ENCODE measurements at regions not wholly inside any gene's neighbourhood (a gene's known extent, or its start where the extent isn't known, plus 50 kb on each side); places are given as distances from the start of the nearest gene placed in this dataset.

- no peak for ATAC-seq
- CTCF ChIA-PET: no interaction called here
These were observed 104.1 kb downstream of the ZNF518B start for GRCh38 chr4:10353110-10353509.

GRCh38 chr4:10348241-10348640 is 109.0 kb downstream of the ZNF518B start:
- no peaks in the 10 kb centered on the region for H3K79me2 ChIP-seq (ENCODE audit: insufficient read depth, low read length)
- ChIA-PET RAD21 (ENCODE audit: low non-redundant PET in 1 of 2, low total read pairs in 2 of 2, uncharacterized antibody in 2 of 2, unreplicated experiment in 2 of 2) (no interaction called here), CTCF (no interaction called here), POLR2A (no interaction called here)
- H3K4me3 ChIP-seq (replicated peaks in 1 of 2; ENCODE audit: low read depth in 1 of 2, low read length in 2 of 2): no peak overlapping the region
- TF ChIP-seq ZBTB33 (IDR thresholded peaks at IDR 0.05; ENCODE audit: extremely low read depth, insufficient replicate concordance, low read length) (no peak), SP1 (IDR thresholded peaks at IDR 0.05; ENCODE audit: low read depth) (no peak), RAD21 (IDR thresholded peaks at IDR 0.05; ENCODE audit: low read depth) (no peak), POLR2AphosphoS5 (IDR thresholded peaks at IDR 0.05; ENCODE audit: low read depth, low read length) (no peak), ZNF274 (IDR thresholded peaks at IDR 0.05; ENCODE audit: low read depth, low read length) (no peak), POLR2A (IDR thresholded peaks at IDR 0.05; ENCODE audit: borderline replicate concordance, extremely low read depth, insufficient read depth, insufficient read length) (no peak), FOSL1 (IDR thresholded peaks at IDR 0.05; ENCODE audit: low read depth) (no peak)
- peaks cover 91% of the 10 kb centered on the region for H3K27me3 ChIP-seq (ENCODE audit: insufficient read depth, low read length)
- H3K9me2 ChIP-seq (ENCODE audit: insufficient read depth): no peaks in the 10 kb centered on the region
- intact Hi-C loops (cut with micrococcal nuclease): no loop called here
- no peak for ATAC-seq
- no TSS peak for BruUV-seq (replicated peaks)
- DNase-seq (ENCODE audit: low read depth, low spot score): no peak
- no peaks in the 10 kb centered on the region for H3K9me3 ChIP-seq (ENCODE audit: control insufficient read depth in 1 of 2, insufficient read depth in 1 of 2, low read depth in 1 of 2, low read length in 2 of 2)
- no peak overlapping the region for H3K9ac ChIP-seq (ENCODE audit: low read length)
- H3K27ac ChIP-seq (ENCODE audit: low read depth, low read length): no peak overlapping the region
- H3K4me2 ChIP-seq (ENCODE audit: low read length): no peak overlapping the region
- H2AFZ ChIP-seq (ENCODE audit: low read depth, low read length, poor library complexity, severe bottlenecking): no peak overlapping the region
- no peaks in the 10 kb centered on the region for H4K20me1 ChIP-seq (ENCODE audit: insufficient read depth)
- H3K4me1 ChIP-seq (ENCODE audit: control insufficient read depth in 1 of 2, insufficient read depth in 2 of 2, low read length in 2 of 2): no peaks in the 10 kb centered on the region
- H3K36me3 ChIP-seq (ENCODE audit: control insufficient read depth in 1 of 2, insufficient read depth in 2 of 2, low read length in 2 of 2): no peaks in the 10 kb centered on the region

More at GRCh38 chr4:10353110-10353509, 104.1 kb downstream of the ZNF518B start:
- Histone ChIP-seq H3K9me3 (ENCODE audit: control insufficient read depth in 1 of 2, insufficient read depth in 1 of 2, low read depth in 1 of 2, low read length in 2 of 2) (no peaks in the 10 kb centered on the region), H3K4me1 (ENCODE audit: control insufficient read depth in 1 of 2, insufficient read depth in 2 of 2, low read length in 2 of 2) (no peaks in the 10 kb centered on the region), H3K9ac (ENCODE audit: low read length) (no peak overlapping the region), H3K4me2 (ENCODE audit: low read length) (no peak overlapping the region), H3K4me3 (replicated peaks in 1 of 2; ENCODE audit: low read depth in 1 of 2, low read length in 2 of 2) (no peak overlapping the region), H2AFZ (ENCODE audit: low read depth, low read length, poor library complexity, severe bottlenecking) (no peak overlapping the region), H3K27ac (ENCODE audit: low read depth, low read length) (no peak overlapping the region), H3K27me3 (ENCODE audit: insufficient read depth, low read length) (peaks cover 63% of the 10 kb centered on the region), H3K36me3 (ENCODE audit: control insufficient read depth in 1 of 2, insufficient read depth in 2 of 2, low read length in 2 of 2) (no peaks in the 10 kb centered on the region), H3K79me2 (ENCODE audit: insufficient read depth, low read length) (no peaks in the 10 kb centered on the region), H4K20me1 (ENCODE audit: insufficient read depth) (no peaks in the 10 kb centered on the region; the same call in 1 of the 2 replicates), H3K9me2 (ENCODE audit: insufficient read depth) (no peaks in the 10 kb centered on the region)
- intact Hi-C loops (cut with micrococcal nuclease): no loop called here
- DNase-seq (ENCODE audit: low read depth, low spot score): no peak
- no TSS peak for BruUV-seq (replicated peaks)
- no peak for TF ChIP-seq POLR2A (IDR thresholded peaks at IDR 0.05; ENCODE audit: borderline replicate concordance, extremely low read depth, insufficient read depth, insufficient read length)
- TF ChIP-seq EZH2 (IDR thresholded peaks at IDR 0.05): no peak
- TF ChIP-seq FOSL1 (IDR thresholded peaks at IDR 0.05; ENCODE audit: low read depth): no peak
- no peak for TF ChIP-seq RAD21 (IDR thresholded peaks at IDR 0.05; ENCODE audit: low read depth)
- no peak for TF ChIP-seq SP1 (IDR thresholded peaks at IDR 0.05; ENCODE audit: low read depth)
- TF ChIP-seq ELF1 (IDR thresholded peaks at IDR 0.05; ENCODE audit: borderline replicate concordance, low read depth): no peak
- no peak for TF ChIP-seq SIN3A (IDR thresholded peaks at IDR 0.05; ENCODE audit: low read depth)
- no peak for TF ChIP-seq ZFX (IDR thresholded peaks at IDR 0.05)
- TF ChIP-seq SRF (IDR thresholded peaks at IDR 0.05; ENCODE audit: low read depth): no peak
- no peak for TF ChIP-seq ZNF274 (IDR thresholded peaks at IDR 0.05; ENCODE audit: low read depth, low read length)
- no peak for TF ChIP-seq CBX3 (IDR thresholded peaks at IDR 0.05; ENCODE audit: low read depth)
- ChIA-PET POLR2A (no interaction called here), RAD21 (ENCODE audit: low non-redundant PET in 1 of 2, low total read pairs in 2 of 2, uncharacterized antibody in 2 of 2, unreplicated experiment in 2 of 2) (no interaction called here)

Measured in HCT116 (cell line).